HepG2 (cell line): ENCODE measurements at regions not wholly inside any gene's neighbourhood (a gene's known extent, or its start where the extent isn't known, plus 50 kb on each side); places are given as distances from the start of the nearest gene placed in this dataset.
A peak's percentile ranks its signal among the peaks of the same experiment; 100 is the strongest.

Experiments used
- ATAC-seq: fragments of 200-7000 bp; cut with Tn5 transposase; 3 replicates; pipeline ENCODE4 v1.9.1; 2020; ENCODE audit warnings: mild to moderate bottlenecking, moderate library complexity
- BruUV-seq: library from RNA; stranded (reverse); fragments of 400-500 nt; replicated peaks from 2 replicates; lab custom pipeline; 2021; lab: Mats Ljungman, UMichigan
- CTCF ChIA-PET: fragments of 300-600 bp; formaldehyde crosslinking; extraction: SDS; loops from one replicate; lab custom pipeline; 2021; ENCODE audit warnings: low total read pairs, inconsistent platforms, low intra/inter-chr PET ratio; lab: Yijun Ruan, JAX
- POLR2A ChIA-PET: fragments of 350-600 bp; sonication (Branson Sonifier 250); formaldehyde crosslinking; loops from one replicate; lab custom pipeline; 2020; ENCODE audit warnings: antibody characterized with exemption, inconsistent platforms; lab: Yijun Ruan, JAX
- DNase-seq: peaks from one replicate; pipeline ENCODE4 v3.0.0-alpha.2; 2015; ENCODE audit warnings: low spot score
- FAIRE-seq: peaks from 3 replicates; lab custom pipeline; 2011; peaks lifted over from hg19 to GRCh38; lab: Jason Lieb, UNC
- H2AFZ ChIP-seq: one replicate; pipeline ENCODE4 v1.6.1; 2011; ENCODE audit warnings: low read length, inconsistent platforms
- H3K27ac ChIP-seq: fragments of 300-600 bp; 3 replicates; pipeline ENCODE4 v1.8.0; 2011; ENCODE audit warnings: mixed run types, mild to moderate bottlenecking, mixed read lengths, low read length, inconsistent platforms; ENCODE audit not compliant: insufficient read depth; ENCODE audit errors: extremely low read length
- H3K27me3 ChIP-seq, 2 experiments: fragments of 200-600 bp in 1 of 2; 2 replicates in 1 of 2; 3 replicates in 1 of 2; pipeline versions ENCODE4 v1.6.0 to v1.8.0; 2011; ENCODE audit warnings: low read length in 2 of 2, mild to moderate bottlenecking in 2 of 2, moderate library complexity in 2 of 2, inconsistent platforms in 1 of 2; ENCODE audit not compliant: insufficient read depth in 2 of 2, control insufficient read depth in 1 of 2
- H3K36me3 ChIP-seq, 2 experiments: fragments of 200-600 bp in 1 of 2; replicated peaks in 1 of 2; 2 replicates in 1 of 2; 3 replicates in 1 of 2; pipeline versions ENCODE4 v1.5.1 to v1.8.0; 2011; ENCODE audit warnings: low read length in 2 of 2, inconsistent platforms in 1 of 2; ENCODE audit not compliant: insufficient read depth in 2 of 2, control insufficient read depth in 1 of 2
- H3K4me1 ChIP-seq: 2 replicates; pipeline ENCODE4 v1.5.1; 2012; ENCODE audit warnings: low read length, inconsistent platforms; ENCODE audit not compliant: insufficient read depth
- H3K4me2 ChIP-seq: 2 replicates; pipeline ENCODE4 v1.6.0; 2011; ENCODE audit warnings: low read depth, low read length, inconsistent platforms
- H3K4me3 ChIP-seq, 3 experiments: fragments of 200-600 bp in 1 of 3; sonication (generic), shearing (Covaris generic) in 1 of 3; replicated peaks in 1 of 3; 2 replicates each; pipeline ENCODE4 v1.5.1; 2011 to 2016; ENCODE audit warnings: low read length in 3 of 3, inconsistent platforms in 2 of 3, low read depth in 2 of 3, mild to moderate bottlenecking in 2 of 3, control low read depth in 1 of 3, mixed read lengths in 1 of 3; ENCODE audit not compliant: insufficient read depth in 1 of 3
- H3K79me2 ChIP-seq: one replicate; pipeline ENCODE4 v1.6.1; 2011; ENCODE audit warnings: low read length, inconsistent platforms; ENCODE audit not compliant: insufficient read depth
- H3K9ac ChIP-seq: 2 replicates; pipeline ENCODE4 v1.6.0; 2011; ENCODE audit warnings: mild to moderate bottlenecking, low read depth, low read length, inconsistent platforms; ENCODE audit not compliant: insufficient read depth
- H3K9me3 ChIP-seq: 2 replicates; pipeline ENCODE4 v1.5.1; 2012; ENCODE audit warnings: mild to moderate bottlenecking, low read length
- H4K20me1 ChIP-seq: 2 replicates; pipeline ENCODE4 v1.6.0; 2011; ENCODE audit warnings: inconsistent platforms, mild to moderate bottlenecking, low read length, moderate library complexity; ENCODE audit not compliant: insufficient read depth
- ADNP ChIP-seq: sonication (generic); formaldehyde crosslinking; IDR thresholded peaks from 2 replicates; pipeline ENCODE4 v1.4.0; 2020; ENCODE audit warnings: missing genetic modification reagents
- GFI1 ChIP-seq: sonication (generic); formaldehyde crosslinking; IDR thresholded peaks from 2 replicates; pipeline ENCODE4 v1.5.0; 2020; ENCODE audit warnings: missing genetic modification reagents, mild to moderate bottlenecking, borderline replicate concordance
- MAFF ChIP-seq: IDR thresholded peaks from 2 replicates; pipeline ENCODE4 v1.6.1; 2011; ENCODE audit warnings: low read depth, low read length, improper control_type of control experiment
- MAFK ChIP-seq, 2 experiments: IDR thresholded peaks in 1 of 2; conservative IDR thresholded peaks in 1 of 2; 2 replicates each; pipeline ENCODE4 v1.6.1; 2011; ENCODE audit warnings: improper control_type of control experiment in 2 of 2, low read length in 2 of 2
- MYC ChIP-seq: sonication (generic); formaldehyde crosslinking; IDR thresholded peaks from 2 replicates; pipeline ENCODE4 v1.9.0; 2021; ENCODE audit warnings: missing genetic modification reagents, borderline replicate concordance
- NCOA2 ChIP-seq: sonication (generic); formaldehyde crosslinking; IDR thresholded peaks from 2 replicates; pipeline ENCODE4 v1.8.0; 2022; ENCODE audit warnings: inconsistent platforms
- NFE2 ChIP-seq: sonication (generic); formaldehyde crosslinking; IDR thresholded peaks from 2 replicates; pipeline ENCODE4 v1.4.0; 2020; ENCODE audit warnings: missing genetic modification reagents
- NPAS2 ChIP-seq: sonication (generic); formaldehyde crosslinking; IDR thresholded peaks from 2 replicates; pipeline ENCODE4 v1.8.0; 2022; ENCODE audit warnings: mild to moderate bottlenecking, missing genetic modification reagents, borderline replicate concordance
- PAF1 ChIP-seq: IDR thresholded peaks from 2 replicates; pipeline ENCODE4 v1.6.1; 2016; ENCODE audit warnings: missing genetic modification reagents, missing compliant biosample characterization
- SP140L ChIP-seq: sonication (generic); formaldehyde crosslinking; IDR thresholded peaks from 2 replicates; pipeline ENCODE4 v1.4.0; 2020; ENCODE audit warnings: missing genetic modification reagents, borderline replicate concordance
- ZNF263 ChIP-seq: sonication (generic); formaldehyde crosslinking; IDR thresholded peaks from 2 replicates; pipeline ENCODE4 v1.4.0; 2020; ENCODE audit warnings: missing genetic modification reagents
- ZNF451 ChIP-seq: sonication (generic); formaldehyde crosslinking; IDR thresholded peaks from 2 replicates; pipeline ENCODE4 v1.5.0; 2020; ENCODE audit warnings: mild to moderate bottlenecking, missing genetic modification reagents
- ZNF737 ChIP-seq: sonication (generic); formaldehyde crosslinking; IDR thresholded peaks from 2 replicates; pipeline ENCODE4 v1.5.0; 2020; ENCODE audit warnings: missing genetic modification reagents, mild to moderate bottlenecking, borderline replicate concordance
- WGBS: methylation state at CpG from one replicate; pipeline ENCODE4 v1.1.6; 2017; ENCODE audit warnings: low lambda C conversion rate; 5-methylcytosine and 5-hydroxymethylcytosine counted together
- in situ Hi-C: cut with HindIII; loops from 2 replicates; pipeline ENCODE4 v1.10.0; 2017; ENCODE audit warnings: low pct_unique_long_range_greater_than_20kb; ENCODE audit not compliant: extremely low pct_ligation_motif_present
- intact Hi-C: fragments of 100-400 bp; cut with micrococcal nuclease; formaldehyde crosslinking; loops from one replicate; pipeline ENCODE4 v1.10.0; 2022; ENCODE audit not compliant: unreplicated experiment
- TF ChIP-seq, protein P1 (sequence below): sonication (generic); formaldehyde crosslinking; IDR thresholded peaks from 2 replicates; pipeline ENCODE4 v1.8.1; 2023; ENCODE audit warnings: mild to moderate bottlenecking, missing genetic modification reagents, borderline replicate concordance
- TF ChIP-seq, protein P2 (sequence below): sonication (generic); formaldehyde crosslinking; IDR thresholded peaks from 2 replicates; pipeline ENCODE4 v1.8.0; 2022; ENCODE audit warnings: missing genetic modification reagents, mild to moderate bottlenecking, borderline replicate concordance
- TF ChIP-seq, protein P3 (sequence below): sonication (generic); formaldehyde crosslinking; IDR thresholded peaks from 2 replicates; pipeline ENCODE4 v1.8.0; 2022; ENCODE audit warnings: missing genetic modification reagents, mild to moderate bottlenecking, inconsistent platforms, borderline replicate concordance

DNA sequence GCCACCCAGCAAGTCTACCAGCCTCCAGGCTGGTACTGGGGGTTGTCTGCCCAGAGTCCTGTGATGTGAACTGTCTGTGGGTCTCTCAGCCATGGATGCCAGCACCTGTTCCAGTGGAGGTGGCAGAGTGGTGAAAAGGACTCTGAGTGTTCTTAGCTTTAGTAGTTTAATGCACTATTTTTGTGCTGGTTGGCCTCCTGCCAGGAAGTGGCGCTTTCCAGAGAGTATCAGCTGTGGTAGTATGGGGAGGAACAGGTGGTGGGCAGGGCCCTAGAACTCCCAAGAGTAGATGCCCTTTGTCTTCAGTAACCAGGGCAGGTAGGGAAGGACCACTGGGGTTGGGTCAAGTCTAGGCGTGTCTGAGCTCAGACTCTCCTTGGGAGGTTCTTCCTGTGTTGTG lies 356.7 kb downstream of the STK39 start (continued):
- TF ChIP-seq, protein P1, sequence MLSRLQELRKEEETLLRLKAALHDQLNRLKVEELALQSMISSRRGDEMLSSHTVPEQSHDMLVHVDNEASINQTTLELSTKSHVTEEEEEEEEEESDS (CRISPR knock-in tag), result no peak
- TF ChIP-seq ZNF451 (no peak), ZNF737 (CRISPR knock-in tag) (no peak)

DNA sequence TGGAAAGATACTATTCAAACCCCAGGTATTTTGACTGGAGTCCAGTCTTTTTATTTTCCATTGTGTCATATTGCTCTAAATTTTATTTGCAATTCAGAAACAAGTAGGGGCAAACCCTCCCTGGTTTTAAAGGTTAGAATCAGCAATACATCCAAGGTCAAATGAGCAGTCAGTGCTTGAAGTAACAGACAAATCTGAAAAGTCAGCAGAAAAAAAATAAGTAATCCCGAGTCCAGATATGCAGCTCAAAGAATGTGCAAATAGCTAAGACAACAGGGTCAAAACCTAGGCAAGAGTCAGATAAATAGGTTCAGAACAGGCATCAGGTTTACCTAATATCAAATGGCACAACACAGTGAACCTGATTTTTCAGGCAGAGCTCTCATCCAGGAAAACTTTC lies 367.0 kb downstream of the STK39 start:
- ChIA-PET POLR2A (no interaction called here), CTCF (no interaction called here)
- H3K27ac ChIP-seq, result no peak overlapping the region
- no peaks in the 10 kb centered on the region for H3K79me2 ChIP-seq
- in situ Hi-C loops (no loop called here), intact Hi-C loops (no loop called here)
- H3K27me3 ChIP-seq, result peaks cover 0 to 5% of the 10 kb centered on the region in 2 experiments; a peak in 1 of 5 replicates
- FAIRE-seq, result no peak
- DNase-seq, result no peak
- no peak overlapping the region for H2AFZ ChIP-seq
- H3K36me3 ChIP-seq, result no peaks in the 10 kb centered on the region
- no peaks in the 10 kb centered on the region for H4K20me1 ChIP-seq
- TF ChIP-seq, protein P2, sequence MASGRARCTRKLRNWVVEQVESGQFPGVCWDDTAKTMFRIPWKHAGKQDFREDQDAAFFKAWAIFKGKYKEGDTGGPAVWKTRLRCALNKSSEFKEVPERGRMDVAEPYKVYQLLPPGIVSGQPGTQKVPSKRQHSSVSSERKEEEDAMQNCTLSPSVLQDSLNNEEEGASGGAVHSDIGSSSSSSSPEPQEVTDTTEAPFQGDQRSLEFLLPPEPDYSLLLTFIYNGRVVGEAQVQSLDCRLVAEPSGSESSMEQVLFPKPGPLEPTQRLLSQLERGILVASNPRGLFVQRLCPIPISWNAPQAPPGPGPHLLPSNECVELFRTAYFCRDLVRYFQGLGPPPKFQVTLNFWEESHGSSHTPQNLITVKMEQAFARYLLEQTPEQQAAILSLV, result no peak
- TF ChIP-seq MAFK (conservative IDR thresholded peaks at IDR 0.05 in 1 of 2, IDR thresholded peaks at IDR 0.05 in 1 of 2; ENCODE audit: low read length in 2 of 2), result peak; percentile 79 to 82
- peak; percentile 71 for TF ChIP-seq MAFF
- no TSS peak for BruUV-seq
- no peak for ATAC-seq
- H3K9me3 ChIP-seq, result no peaks in the 10 kb centered on the region
- H3K9ac ChIP-seq, result no peak overlapping the region
- no peaks in the 10 kb centered on the region for H3K4me1 ChIP-seq
- no peak overlapping the region for H3K4me3 ChIP-seq
- H3K4me2 ChIP-seq, result no peak overlapping the region
- 0% methylated on average over 1 of the region's 1 CpG for WGBS

DNA sequence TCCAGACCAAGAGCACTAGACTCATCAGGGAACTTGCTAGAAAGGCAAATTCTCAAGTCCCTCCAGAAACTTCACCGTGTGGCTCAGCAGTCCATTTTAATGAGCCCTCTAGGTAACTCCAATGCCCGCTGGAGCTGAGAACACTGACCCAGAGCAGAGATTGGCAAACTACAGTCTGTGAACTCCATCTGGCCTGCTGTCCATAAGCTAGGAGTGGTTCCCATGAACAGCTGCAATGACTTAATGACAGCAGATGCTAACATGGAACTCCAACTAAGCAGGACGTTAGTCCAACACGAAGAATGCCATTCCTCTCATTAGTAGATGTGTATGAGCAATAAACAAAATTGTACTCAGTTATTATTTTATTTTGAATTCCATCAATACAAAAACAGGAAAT lies 371.9 kb downstream of the STK39 start:
- POLR2A ChIA-PET, result no interaction called here
- no peak overlapping the region for H2AFZ ChIP-seq
- WGBS, result 73% methylated on average over 4 of the region's 4 CpGs
- H3K4me2 ChIP-seq, result no peak overlapping the region
- ATAC-seq (no peak), DNase-seq (no peak), FAIRE-seq (no peak)
- intact Hi-C loops (no loop called here), in situ Hi-C loops (no loop called here)
- no peaks in the 10 kb centered on the region for H3K4me1 ChIP-seq
- no peak overlapping the region for H3K9ac ChIP-seq
- no peaks in the 10 kb centered on the region for H3K9me3 ChIP-seq
- H4K20me1 ChIP-seq, result no peaks in the 10 kb centered on the region
- CTCF ChIA-PET, result no interaction called here
- H3K27me3 ChIP-seq, result peaks cover 0 to under 1% of the 10 kb centered on the region in 2 experiments; a peak in 1 of 5 replicates
- BruUV-seq, result no TSS peak
- H3K36me3 ChIP-seq, result no peaks in the 10 kb centered on the region
- no peaks in the 10 kb centered on the region for H3K79me2 ChIP-seq
- TF ChIP-seq NPAS2 (CRISPR knock-in tag) (no peak), PAF1 (no peak), GFI1 (CRISPR knock-in tag) (no peak), NFE2 (CRISPR knock-in tag) (no peak), ADNP (CRISPR knock-in tag) (no peak), NCOA2 (CRISPR knock-in tag) (no peak), MYC (CRISPR knock-in tag) (no peak), ZNF263 (no peak), SP140L (CRISPR knock-in tag) (no peak)
- TF ChIP-seq, protein P3, sequence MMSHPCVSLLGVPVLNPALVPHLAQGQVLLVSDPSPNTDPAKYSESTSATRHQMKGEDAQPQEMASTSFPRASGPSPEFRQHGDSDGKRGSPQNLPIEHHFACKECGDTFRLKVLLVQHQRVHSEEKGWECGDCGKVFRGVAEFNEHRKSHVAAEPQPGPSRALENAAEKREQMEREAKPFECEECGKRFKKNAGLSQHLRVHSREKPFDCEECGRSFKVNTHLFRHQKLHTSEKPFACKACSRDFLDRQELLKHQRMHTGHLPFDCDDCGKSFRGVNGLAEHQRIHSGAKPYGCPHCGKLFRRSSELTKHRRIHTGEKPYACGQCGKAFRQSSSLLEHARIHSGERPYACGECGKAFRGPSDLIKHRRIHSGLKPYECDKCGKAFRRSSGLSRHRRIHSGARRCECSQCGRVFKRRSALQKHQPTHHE, result no peak
- H3K4me3 ChIP-seq, result no peak overlapping the region
- H3K27ac ChIP-seq, result no peak overlapping the region
